Panc1 (cell line): ENCODE measurements at regions not wholly inside any gene's neighbourhood (a gene's known extent, or its start where the extent isn't known, plus 50 kb on each side); places are given as distances from the start of the nearest gene placed in this dataset.

Experiments
- POLR2AphosphoS5 ChIP-seq: IDR thresholded peaks from 2 replicates; pipeline ENCODE4 v1.6.1; 2012; ENCODE audit warnings: mild to moderate bottlenecking, low read depth, low read length, moderate library complexity
- TCF7L2 ChIP-seq: IDR thresholded peaks from 2 replicates; pipeline ENCODE4 v1.6.1; 2011; ENCODE audit warnings: mild to moderate bottlenecking, low read depth, low read length, inconsistent platforms
- TF ChIP-seq, protein P1 (sequence below): fragments of 450-650 bp; IDR thresholded peaks from 2 replicates; pipeline ENCODE4 v1.5.1; 2017; ENCODE audit warnings: mild to moderate bottlenecking

DNA sequence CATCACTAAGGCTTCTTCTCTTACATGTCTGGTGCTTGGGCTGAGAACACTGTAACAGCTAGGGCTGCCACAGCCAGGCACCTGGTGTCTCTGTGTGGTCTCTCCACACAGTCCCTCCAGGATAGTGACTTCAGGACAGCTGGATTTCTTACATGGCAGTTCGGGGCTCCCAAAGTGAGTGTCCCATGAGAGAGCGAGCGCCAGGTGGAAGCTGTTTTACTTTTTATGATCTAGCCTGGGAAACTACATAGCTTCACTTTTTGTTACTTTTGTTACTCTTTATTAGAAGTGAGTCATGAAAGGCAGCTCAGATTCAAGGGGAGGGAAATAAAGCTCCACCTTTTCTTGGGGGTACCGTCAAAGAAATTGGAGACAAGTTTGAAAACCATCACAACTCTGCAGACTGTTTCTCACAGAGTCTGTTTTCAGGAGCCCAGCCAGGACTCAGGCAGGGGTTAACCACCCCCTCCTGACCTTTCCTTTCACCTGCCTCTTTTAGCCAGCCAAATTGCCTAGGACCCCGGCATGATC is 373.0 kb downstream of the MID1IP1 start:
- TF ChIP-seq, protein P1, sequence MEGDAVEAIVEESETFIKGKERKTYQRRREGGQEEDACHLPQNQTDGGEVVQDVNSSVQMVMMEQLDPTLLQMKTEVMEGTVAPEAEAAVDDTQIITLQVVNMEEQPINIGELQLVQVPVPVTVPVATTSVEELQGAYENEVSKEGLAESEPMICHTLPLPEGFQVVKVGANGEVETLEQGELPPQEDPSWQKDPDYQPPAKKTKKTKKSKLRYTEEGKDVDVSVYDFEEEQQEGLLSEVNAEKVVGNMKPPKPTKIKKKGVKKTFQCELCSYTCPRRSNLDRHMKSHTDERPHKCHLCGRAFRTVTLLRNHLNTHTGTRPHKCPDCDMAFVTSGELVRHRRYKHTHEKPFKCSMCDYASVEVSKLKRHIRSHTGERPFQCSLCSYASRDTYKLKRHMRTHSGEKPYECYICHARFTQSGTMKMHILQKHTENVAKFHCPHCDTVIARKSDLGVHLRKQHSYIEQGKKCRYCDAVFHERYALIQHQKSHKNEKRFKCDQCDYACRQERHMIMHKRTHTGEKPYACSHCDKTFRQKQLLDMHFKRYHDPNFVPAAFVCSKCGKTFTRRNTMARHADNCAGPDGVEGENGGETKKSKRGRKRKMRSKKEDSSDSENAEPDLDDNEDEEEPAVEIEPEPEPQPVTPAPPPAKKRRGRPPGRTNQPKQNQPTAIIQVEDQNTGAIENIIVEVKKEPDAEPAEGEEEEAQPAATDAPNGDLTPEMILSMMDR, result no peak
- TF ChIP-seq TCF7L2 (no peak), POLR2AphosphoS5 (no peak)
